HG02642 (cell line): ENCODE measurements at regions not wholly inside any gene's neighbourhood (a gene's known extent, or its start where the extent isn't known, plus 50 kb on each side); places are given as distances from the start of the nearest gene placed in this dataset.

Source experiments
- ATAC-seq: cut with Tn5 transposase; IDR thresholded peaks from one replicate; pipeline ENCODE4 v1.9.1; 2021; ENCODE audit warnings: mild to moderate bottlenecking; ENCODE audit not compliant: unreplicated experiment, poor library complexity

DNA sequence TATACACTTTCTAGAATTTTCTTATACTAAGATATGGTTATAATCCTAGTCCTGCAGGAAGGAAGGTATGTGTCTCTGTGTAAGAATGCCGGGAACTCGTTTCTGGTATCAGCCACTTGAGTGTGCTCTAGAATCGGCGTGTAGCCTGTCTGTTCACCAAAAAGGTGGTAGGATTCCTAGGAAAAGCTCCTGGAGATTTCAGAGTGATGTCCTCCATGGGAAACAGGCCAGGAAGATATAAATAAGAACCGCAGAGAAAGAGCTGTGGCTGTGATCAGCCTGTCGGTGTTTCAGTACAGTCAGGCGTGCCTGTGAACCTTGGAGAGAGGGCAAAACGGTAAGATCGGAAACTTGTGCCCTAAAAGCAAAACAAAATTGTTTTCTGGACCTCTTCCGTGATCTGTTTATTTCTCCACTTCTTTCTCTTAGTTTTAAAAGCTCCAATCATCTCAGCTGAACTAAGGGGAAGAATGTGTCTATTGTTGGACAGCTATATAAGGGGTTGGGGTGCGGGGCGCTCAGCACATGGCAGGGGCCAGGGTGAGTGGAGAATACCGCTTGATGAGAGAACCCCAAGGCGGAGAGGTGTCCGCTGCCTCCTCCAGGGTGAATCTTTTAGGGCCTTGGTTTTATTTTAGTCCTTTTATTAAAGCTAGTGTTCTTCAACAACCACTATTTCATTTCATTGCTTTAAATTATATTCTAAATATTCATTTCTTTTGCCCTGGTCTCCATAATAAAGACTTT is 303.8 kb upstream of the TENM3 start:
- ATAC-seq = no peak

DNA sequence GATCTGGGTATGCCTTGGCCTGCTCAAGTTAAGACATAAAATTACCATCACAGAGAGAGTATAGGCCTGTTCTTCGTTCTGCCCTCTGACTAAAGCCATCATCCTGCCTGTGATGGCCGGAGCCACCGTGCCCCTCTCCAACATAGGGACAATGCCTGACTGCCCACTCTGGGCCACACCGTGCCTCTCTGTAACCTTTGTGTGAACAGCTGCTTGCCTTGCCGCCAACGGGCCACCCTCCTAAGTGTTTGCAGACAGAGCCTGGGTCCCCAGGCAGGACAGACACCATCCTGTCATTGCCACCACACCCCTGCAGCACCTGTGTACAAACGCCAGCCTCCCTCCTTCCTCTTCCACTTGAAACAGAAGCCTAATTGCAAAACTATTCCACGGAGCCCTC is 298.7 kb upstream of the TENM3 start:
- no peak for ATAC-seq

DNA sequence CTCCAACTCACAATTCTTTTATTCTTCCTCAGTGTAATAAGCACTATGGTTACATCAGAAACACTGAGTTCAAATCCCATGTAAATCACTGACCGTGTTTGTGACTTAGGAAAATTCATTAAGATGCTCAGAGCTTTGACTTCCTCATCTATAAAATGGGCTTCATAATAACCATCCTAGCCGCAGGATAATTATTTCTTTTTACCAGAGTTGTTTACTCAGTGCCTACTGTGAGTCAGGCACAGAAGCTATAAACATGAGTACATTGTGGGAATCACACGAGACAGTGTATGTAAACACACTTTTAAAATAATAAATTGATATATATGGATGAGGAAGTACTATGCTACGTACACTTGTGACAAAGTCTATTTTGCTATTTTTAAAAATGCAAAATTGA is 296.3 kb upstream of the TENM3 start:
- no peak for ATAC-seq

DNA sequence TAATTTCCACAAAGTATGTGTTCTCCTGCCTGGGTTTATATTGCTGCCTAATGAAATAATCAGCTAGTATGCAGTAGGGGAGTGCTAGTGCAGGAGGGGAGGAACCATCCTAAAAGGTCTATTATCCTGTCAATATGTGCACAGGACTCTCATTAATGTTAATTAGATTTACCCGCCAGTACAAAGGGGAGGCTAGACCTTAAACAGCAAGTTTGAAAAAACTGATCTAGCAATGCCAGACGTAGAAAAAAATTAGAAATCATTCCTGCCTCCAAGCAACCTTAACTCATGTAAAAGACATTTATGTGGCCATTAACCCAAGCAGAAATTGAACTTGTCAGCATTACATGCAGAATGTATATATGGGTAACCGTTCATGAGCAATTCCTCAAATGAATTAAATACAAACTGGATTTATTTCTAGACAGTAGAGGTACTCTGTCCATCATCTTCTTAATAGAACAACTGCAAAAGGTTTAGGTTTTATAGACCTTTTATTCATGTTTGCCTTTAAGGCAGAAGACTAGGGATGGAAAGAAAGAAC is 294.3 kb upstream of the TENM3 start:
- no peak for ATAC-seq

DNA sequence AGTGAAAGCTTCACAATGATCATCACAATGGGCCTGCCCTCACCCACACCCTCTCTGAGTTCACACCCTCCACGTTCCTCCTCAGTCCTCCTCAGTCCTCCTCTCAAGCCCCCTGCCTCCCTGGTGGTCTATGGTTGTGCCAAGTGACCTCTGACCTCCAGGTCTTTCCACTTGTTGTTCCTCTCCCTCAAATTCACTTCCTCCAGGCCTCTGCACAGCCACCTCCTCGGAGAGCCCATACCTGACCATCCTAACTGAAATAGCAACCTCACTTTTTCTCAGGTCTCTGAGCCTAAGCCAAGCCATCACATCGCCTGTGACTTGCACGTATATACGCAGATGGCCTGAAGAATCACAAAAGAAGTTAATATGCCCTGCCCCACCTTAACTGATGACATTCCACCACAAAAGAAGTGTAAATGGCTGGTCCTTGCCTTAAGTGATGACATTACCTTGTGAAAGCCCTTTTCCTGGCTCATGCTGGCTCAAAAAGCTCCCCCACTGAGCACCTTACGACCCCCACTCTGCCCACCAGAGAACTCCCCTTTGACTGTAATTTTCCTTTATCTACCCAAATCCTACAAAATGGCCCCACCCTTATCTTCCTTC is 293.4 kb upstream of the TENM3 start:
- no peak for ATAC-seq

DNA sequence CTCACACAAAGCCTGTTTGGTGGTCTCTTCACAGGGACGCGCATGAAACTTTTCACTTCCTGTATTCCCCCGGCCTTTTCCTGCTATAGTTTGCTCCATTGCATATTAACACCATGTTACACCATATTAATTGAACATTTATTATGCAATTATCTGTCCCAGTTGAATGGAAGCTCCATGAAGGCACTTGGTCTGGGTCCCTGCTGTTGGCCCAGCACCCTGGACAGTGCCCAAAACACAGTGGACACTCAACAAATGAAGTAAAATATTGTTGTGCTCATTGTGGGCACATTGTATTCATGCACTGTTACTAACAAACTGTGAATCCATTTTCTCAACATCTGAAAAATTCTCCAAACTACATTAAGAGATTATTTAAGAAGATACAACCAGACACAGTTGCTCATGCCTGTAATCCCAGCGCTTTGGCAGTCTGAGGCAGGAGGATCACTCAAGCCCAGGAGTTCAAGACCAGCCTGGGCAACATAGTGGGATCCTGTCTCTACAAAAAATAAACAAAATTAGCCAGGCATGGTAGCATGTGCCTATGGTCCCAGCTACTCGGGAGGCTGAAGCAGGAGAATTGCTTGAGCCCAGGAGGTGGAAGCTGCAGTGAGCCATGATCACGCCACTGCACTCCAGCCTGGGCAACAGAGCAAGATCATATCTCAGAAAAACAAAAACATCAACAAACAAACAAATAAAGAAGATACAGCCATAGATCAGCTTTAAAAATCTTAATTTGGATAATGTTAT is 292.7 kb upstream of the TENM3 start:
- ATAC-seq = no peak

DNA sequence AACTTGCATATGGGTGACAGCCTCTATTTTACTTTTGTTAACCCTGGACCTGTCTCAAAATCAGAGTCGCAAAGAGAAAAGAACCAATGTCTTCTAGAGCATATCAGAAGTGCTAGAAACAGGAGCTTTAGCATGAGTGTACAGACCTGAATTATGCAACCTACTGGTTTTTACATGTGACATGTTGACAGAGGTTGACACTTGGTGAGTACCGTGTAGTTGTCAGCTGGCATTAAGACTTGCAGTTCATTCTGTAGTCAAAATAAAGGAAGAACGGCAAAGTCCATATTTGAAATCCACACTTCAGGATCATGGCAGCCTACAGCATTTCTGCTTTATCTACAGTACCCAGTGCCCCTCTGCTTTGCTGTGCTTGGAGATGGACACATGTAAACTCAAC is 291.9 kb upstream of the TENM3 start:
- no peak for ATAC-seq

DNA sequence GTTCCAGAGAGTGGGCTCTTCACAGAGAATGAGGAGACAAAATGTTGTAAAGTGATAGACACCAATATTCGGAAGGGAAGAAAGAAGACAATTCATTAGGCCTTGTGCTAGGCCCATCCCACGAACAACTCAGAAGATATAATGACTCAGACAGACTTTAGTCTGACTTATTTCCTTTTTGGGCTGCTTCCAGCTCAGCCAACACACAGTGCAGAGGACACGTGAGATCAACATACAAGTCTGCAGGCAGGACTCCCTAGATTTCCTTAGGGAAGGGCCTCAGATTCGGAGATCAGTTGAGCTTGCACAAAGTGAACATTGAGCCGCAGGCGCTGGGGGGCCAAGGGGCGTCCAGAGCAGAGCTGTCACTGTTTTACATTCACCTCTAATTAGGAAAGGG is 290.7 kb upstream of the TENM3 start:
- no peak for ATAC-seq

DNA sequence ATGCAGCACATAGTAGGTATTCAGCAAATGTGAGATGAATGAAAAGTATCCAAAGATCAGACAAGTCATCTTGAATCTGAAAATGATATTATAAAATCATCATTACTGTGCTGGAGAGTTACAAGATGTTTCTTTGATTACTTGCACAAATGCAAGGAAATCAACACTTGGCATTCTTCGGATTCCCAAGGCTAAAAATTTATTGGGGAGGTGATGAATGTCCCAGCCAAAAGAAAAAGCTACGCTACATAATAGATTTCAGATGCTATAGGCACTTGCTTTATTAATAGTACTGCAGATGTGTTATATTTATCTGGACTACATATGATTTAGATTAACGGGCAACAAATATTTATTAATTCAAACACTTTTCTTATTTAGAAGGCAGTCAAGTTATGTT is 286.7 kb upstream of the TENM3 start:
- ATAC-seq = no peak

DNA sequence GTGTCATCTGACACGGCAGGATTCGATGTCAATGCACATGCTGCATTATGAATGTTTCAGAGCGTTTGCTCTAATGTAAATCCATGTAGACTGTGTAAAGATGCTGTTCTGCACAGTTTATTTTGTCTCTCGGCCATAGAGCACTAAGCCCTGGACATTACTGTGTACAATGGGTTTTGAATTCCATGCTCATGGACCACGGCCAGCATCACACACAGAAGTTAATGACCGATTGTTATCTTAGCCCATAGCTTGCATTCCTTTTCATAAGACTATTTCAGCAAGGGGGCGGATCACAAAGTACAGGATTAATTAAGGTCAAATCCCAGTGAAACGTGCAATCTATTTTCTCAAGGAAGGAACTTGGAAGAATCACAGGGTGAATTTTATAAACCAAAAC is 286.1 kb upstream of the TENM3 start:
- no peak for ATAC-seq

DNA sequence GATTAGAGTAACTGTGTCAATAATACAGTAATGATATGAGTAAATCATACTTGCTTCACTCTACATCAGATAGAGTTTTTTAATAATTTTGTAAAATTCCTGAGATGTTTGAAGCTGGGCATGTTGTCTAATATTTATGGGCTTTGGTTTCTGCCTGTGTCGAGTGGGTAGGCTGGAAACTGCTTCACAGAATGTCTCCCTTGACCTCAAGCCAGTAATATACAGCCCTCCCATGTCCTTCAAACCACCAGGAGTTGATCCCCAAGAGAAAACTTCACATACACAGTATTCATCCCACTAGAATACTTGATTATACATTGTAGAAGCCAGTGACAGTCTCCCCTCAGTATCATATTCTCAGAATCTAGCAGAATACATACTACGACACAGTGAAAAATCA is 284.8 kb upstream of the TENM3 start:
- no peak for ATAC-seq

DNA sequence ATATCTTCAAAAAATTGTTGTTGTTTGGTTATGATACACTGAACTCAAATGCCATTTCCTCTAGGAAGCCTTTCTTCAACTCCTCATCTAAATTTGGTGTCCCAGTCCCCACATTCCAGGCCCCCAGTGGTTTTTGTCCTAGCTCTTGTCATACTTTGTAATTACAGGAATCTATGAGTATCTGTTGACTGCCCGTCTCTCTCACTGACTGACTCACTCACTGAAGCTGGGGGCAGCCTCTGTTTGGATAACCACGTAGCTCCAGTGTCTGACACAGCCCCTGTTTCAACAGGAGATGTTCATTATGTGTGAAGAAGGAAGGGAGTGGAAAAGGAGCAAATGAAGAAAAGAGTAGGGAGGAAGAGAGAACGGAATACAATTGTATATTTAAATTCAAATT is 284.1 kb upstream of the TENM3 start:
- no peak for ATAC-seq

DNA sequence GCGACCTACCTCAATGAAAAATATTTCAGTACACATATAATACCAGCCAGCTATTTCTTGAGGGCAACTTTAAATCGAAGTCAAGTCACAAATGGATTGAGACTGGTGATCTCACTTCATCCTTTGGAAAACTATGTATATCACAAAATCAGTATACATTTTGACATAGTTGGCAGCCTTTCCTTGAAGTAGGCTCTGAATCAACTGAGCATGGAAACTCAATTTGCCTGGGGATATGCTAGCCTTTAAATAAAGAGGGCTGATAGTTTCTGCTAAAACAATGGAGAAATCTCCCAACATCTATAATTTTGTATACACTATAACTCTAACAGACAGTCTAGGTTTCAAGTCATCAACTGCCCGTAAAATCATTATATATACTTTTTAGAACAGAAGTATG is 282.8 kb upstream of the TENM3 start:
- no peak for ATAC-seq

DNA sequence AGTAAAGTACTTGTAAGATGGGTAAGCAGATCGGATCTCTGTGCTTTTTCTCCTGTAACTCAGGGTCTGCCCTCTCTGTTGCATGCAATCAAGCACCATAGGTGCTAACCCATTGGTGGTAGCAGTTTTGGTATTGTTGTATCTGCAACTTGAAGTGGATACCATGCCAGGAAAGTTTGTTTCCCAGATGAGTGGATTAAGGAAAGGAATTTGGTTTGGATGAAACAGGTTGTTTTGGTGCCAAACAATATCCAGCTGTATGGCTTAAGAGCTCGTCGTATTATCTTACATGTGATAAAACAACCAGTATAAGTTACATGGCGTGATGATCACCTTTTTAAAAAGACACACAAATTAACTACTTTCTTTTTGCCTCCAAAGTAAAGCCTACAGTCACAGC is 280.9 kb upstream of the TENM3 start:
- no peak for ATAC-seq

DNA sequence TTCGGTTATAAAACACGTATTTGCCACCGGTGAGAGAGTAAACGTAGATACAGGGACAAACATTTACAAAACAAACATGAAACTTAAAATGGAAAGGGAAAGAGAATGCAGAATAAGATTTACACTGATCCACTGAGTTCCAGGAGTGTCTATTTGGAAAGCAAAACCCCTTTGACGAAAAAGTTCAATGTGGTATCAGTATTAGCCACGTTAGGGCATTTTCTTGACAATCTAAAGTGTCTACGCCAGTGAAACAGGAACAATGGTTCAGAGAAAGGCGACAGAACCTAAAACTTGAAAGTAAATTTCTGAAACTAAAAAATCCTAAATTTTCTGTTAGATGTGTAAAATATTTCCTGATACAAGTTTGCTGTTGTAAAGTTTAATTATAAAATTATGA is 278.5 kb upstream of the TENM3 start:
- no peak for ATAC-seq

DNA sequence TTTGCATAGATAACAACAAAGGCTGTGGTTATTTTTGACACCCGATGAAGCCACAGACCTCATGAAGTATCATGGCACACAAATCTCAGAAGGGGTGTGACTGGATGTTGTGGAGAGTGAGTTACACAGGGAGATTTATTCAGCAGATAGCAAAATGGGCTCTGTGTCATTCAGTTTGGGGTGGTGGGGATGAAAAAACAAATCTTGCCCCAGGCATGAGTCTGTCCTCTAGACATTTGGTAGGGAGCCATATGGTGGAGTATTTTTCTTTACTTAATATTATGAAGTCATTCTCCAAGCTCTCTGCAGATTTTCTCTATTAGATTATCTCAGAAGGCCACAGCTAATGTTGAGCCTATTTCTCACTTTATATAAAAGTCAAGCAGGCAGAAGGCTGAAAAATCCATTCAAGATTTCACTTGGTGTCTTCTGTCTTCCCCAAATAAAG is 277.1 kb upstream of the TENM3 start:
- ATAC-seq = no peak

DNA sequence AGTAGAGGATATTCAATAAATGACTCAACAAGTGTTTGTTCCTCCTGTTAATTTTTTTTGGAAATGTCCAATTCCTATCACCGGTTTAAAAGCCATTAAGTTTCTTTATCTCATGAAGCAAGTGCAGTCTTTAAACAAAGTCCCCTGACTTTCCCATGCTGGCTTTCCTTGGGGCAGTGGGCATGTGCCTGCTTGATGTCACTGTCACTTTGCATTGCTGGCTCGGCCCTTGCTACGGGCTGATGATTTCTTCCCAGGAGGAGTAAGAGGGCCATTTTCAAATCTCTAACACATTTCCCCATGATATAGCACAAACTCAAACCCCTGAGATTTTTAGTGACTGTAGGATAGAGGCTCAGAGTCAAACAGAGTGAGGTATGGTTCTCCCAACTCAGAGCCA is 275.8 kb upstream of the TENM3 start:
- ATAC-seq = no peak

DNA sequence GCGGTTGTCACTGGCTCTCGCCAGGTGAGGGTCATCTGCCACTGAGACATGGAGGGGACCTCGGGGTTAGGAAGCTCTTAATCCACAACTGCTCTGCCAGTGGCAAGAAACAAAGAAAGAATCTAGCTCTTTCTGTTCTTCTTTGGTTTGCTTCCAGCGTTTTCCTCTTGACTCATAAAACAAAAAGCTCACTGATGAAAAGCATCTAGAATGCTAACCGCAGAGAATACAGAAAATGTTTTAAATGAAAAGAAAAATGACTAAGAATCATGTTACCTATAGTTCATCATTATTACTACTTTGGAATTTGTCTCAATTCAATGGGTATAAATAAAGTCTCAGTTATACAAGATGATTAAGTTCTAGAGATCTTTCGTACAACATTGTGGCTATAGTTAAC is 274.8 kb upstream of the TENM3 start:
- ATAC-seq = no peak

DNA sequence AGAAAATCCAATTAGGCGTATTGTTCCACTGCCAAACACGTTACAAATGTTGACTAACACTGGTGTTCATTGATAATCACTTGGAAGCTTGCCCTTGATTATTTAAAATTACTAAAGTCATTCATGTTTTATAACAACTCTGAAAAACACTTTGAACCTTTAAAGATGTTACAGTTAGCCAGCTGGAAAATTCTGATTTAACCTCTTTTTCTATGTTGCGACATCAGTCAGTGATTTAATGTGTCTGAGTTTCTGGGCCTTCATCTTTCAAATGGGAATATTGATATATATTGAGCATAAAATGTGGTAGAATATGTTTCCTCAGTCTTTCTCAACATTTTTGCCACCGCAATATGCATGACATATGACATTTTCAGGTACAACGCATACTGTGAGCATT is 274.1 kb upstream of the TENM3 start:
- ATAC-seq = no peak

DNA sequence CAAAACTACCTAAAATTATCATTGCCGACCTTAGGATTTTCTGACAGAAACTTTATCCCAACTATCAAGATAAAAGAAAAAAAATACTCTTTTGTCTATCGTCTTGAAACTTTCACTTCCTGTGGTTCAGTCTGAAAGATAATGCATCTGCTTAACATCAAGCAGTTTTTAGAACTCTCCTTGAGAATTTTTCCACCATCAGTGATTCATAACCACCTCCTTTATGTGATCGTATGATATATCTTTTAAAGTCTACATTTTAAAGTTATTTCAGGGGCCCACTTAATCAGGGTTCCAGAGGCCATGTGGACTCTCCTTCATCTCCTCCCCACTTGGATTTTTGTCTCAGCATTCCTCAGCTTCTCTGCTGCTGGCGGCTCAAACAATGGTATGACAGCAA is 272.8 kb upstream of the TENM3 start:
- no peak for ATAC-seq

DNA sequence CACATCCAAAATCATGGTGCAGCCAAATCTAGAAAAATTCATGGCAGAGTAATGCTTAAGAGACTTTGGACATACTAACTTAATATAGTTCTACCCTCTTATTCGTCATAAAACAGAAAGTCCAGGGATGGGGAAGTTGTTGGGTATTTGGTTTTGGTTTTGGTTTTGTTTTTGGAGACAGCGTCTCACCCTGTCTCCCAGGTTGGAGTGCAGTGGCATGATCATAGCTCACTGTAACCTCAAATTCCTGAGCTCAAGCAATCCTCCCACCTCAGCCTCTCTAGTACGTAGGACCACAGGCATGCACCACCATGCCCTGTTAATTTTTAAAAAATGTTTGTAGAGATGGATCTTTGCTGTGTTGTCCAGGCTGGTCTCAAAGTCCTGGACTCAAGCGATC is 271.8 kb upstream of the TENM3 start:
- ATAC-seq = no peak
